GM21619 (cell line): ENCODE measurements at regions not wholly inside any gene's neighbourhood (a gene's known extent, or its start where the extent isn't known, plus 50 kb on each side); places are given as distances from the start of the nearest gene placed in this dataset.
A peak's percentile ranks its signal among the peaks of the same experiment; 100 is the strongest.

Experiments
- ATAC-seq: cut with Tn5 transposase; IDR thresholded peaks from one replicate; pipeline ENCODE4 v1.9.1; 2021; ENCODE audit not compliant: unreplicated experiment

- no peak for ATAC-seq
Observed at GRCh38 chr2:188193230-188193629, 98.4 kb upstream of the GULP1 start.

- no peak for ATAC-seq
Observed at GRCh38 chr2:188196343-188197008, 95.2 kb upstream of the GULP1 start.

GRCh38 chr2:188199716-188200128 lies 92.0 kb upstream of the GULP1 start:
- ATAC-seq = no peak

GRCh38 chr2:188201639-188202038 lies 90.0 kb upstream of the GULP1 start:
- ATAC-seq = no peak

GRCh38 chr2:188202777-188203176 lies 88.9 kb upstream of the GULP1 start:
- ATAC-seq = no peak

GRCh38 chr2:188203776-188204175 lies 87.9 kb upstream of the GULP1 start:
- no peak for ATAC-seq

GRCh38 chr2:188204824-188205223 lies 86.8 kb upstream of the GULP1 start:
- no peak for ATAC-seq

GRCh38 chr2:188207554-188207953 lies 84.1 kb upstream of the GULP1 start:
- ATAC-seq = no peak

- no peak for ATAC-seq
Observed at GRCh38 chr2:188209218-188209617, 82.5 kb upstream of the GULP1 start.

GRCh38 chr2:188217264-188217663 lies 74.4 kb upstream of the GULP1 start:
- ATAC-seq = no peak

GRCh38 chr2:188219541-188219940 lies 72.1 kb upstream of the GULP1 start:
- ATAC-seq = no peak

GRCh38 chr2:188220535-188220934 lies 71.1 kb upstream of the GULP1 start:
- no peak for ATAC-seq

GRCh38 chr2:188227713-188228112 lies 64.0 kb upstream of the GULP1 start:
- ATAC-seq = no peak

GRCh38 chr2:188235364-188235763 lies 56.3 kb upstream of the GULP1 start:
- ATAC-seq = peak; percentile 84

GRCh38 chr2:188238386-188238785 lies 53.3 kb upstream of the GULP1 start:
- ATAC-seq = no peak
